ENCODE measurements at regions not wholly inside any gene's neighbourhood (a gene's known extent, or its start where the extent isn't known, plus 50 kb on each side); places are given as distances from the start of the nearest gene placed in this dataset.

DNA sequence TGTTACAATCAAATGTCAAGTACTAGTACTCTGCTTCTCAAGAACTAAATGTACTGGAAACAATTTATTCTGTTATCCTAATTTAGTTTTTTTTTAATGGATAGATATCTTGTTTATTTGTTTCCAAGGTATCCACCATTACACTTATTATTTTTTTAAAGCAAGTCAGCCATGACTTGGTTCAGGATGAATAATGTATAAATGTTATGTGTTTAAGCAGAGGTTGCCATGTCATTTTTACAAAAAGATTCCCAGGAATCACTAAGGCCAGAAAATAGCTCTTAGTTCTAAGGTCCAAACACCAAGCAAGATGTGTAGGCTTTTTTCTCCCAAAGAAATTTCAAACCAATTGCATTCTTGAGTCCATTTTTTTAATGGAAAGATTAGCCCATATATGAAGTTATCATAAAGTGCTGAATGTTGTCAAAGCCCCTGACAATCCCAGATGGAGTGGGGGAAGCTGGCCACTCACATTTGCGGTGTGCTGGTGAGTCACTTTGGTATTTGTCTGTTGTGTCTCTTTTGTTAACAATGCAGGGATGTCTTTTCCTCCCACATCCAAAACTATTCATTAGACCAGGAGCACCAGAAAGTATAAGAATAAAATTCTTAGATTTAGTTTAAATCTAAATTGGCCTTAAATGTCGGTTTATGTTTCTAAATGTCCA is 158.9 kb downstream of the COL6A3 start:
- no peak overlapping the region for H2BK5ac ChIP-seq (ENCODE audit: low read depth, low read length, poor library complexity)
- H3K4me3 ChIP-seq (ENCODE audit: low read depth, low read length): no peak overlapping the region
- H2AK5ac ChIP-seq (ENCODE audit: low read length): no peak overlapping the region
- H3K4ac ChIP-seq (ENCODE audit: low read depth, low read length): no peak overlapping the region
- no peak overlapping the region for H2BK12ac ChIP-seq (ENCODE audit: low read length)
- H4K91ac ChIP-seq (ENCODE audit: low read depth, low read length): no peak overlapping the region
- H3K23ac ChIP-seq (ENCODE audit: low read length): no peak overlapping the region
- peaks cover 2% of the 10 kb centered on the region for H3K79me2 ChIP-seq (ENCODE audit: control insufficient read depth, insufficient read depth, low read length, poor library complexity)
- WGBS (ENCODE audit: extremely low coverage, insufficient coverage, insufficient read length): no CpG with 5 or more reads among the region's 2 CpGs
- H3K9me3 ChIP-seq (ENCODE audit: insufficient read depth, low read depth, low read length): no peaks in the 10 kb centered on the region
- no peak overlapping the region for H3K14ac ChIP-seq (ENCODE audit: low read length)
- peaks cover 40% of the 10 kb centered on the region for H3K79me1 ChIP-seq (ENCODE audit: low read length)
- H3K4me1 ChIP-seq (ENCODE audit: control insufficient read depth in 1 of 2, insufficient read depth in 2 of 2, low read length in 2 of 2): peaks cover 6 to 15% of the 10 kb centered on the region in 2 experiments
- no peak overlapping the region for H3K18ac ChIP-seq (ENCODE audit: low read length)
- no peak overlapping the region for H2BK120ac ChIP-seq (ENCODE audit: insufficient read depth, low read length, poor library complexity)
- H3K9ac ChIP-seq (ENCODE audit: low read length): no peak overlapping the region
- H4K12ac ChIP-seq (ENCODE audit: low read depth, low read length): no peak overlapping the region
- H4K8ac ChIP-seq (ENCODE audit: low read depth, low read length): no peak overlapping the region
- H3K36me3 ChIP-seq (ENCODE audit: control insufficient read depth in 1 of 2, insufficient read depth in 2 of 2, low read length in 2 of 2): no peaks in the 10 kb centered on the region
- no peak overlapping the region for H2AFZ ChIP-seq (ENCODE audit: insufficient read depth, low read length, poor library complexity)
- H3K4me2 ChIP-seq (ENCODE audit: low read length): no peak overlapping the region
- H3K27ac ChIP-seq (ENCODE audit: low read depth, low read length): no peak overlapping the region
- H3K27me3 ChIP-seq (ENCODE audit: insufficient read depth, low read length): no peaks in the 10 kb centered on the region
- DNase-seq: no peak

DNA sequence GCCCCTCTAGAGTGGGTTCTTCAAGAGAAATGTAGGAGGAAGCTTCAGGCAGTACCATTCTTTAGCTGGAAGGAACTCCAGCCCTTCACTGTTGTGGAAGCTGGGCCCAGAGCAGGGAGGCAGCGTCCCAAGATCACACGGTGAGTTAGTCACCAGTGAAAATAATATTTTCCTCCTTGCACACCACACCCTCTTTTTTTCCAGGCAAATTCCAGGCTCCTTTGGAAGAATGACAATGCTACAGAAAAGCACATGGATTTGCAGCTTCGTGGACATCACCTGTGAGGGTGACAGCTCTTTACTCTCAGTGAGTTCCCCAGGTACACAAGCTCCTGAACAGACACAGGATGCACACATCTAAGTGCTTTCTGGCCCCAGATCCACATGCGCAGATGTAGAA is 157.1 kb downstream of the COL6A3 start:
- H3K4ac ChIP-seq (ENCODE audit: low read depth, low read length): no peak overlapping the region
- peak overlapping the region; percentile 14 for H3K27ac ChIP-seq (ENCODE audit: low read depth, low read length)
- peaks cover 47% of the 10 kb centered on the region for H3K79me1 ChIP-seq (ENCODE audit: low read length)
- peak overlapping the region; percentile 95 for H2BK12ac ChIP-seq (ENCODE audit: low read length)
- DNase-seq: no peak
- H2AFZ ChIP-seq (ENCODE audit: insufficient read depth, low read length, poor library complexity): no peak overlapping the region
- H2BK120ac ChIP-seq (ENCODE audit: insufficient read depth, low read length, poor library complexity): peak overlapping the region; percentile 93
- H3K23ac ChIP-seq (ENCODE audit: low read length): no peak overlapping the region
- no peak overlapping the region for H3K18ac ChIP-seq (ENCODE audit: low read length)
- H3K4me2 ChIP-seq (ENCODE audit: low read length): no peak overlapping the region
- H4K8ac ChIP-seq (ENCODE audit: low read depth, low read length): peak overlapping the region; percentile 81
- H3K4me1 ChIP-seq (ENCODE audit: control insufficient read depth in 1 of 2, insufficient read depth in 2 of 2, low read length in 2 of 2): peaks cover 6 to 15% of the 10 kb centered on the region in 2 experiments
- H4K91ac ChIP-seq (ENCODE audit: low read depth, low read length): peak overlapping the region; percentile 98
- no peak overlapping the region for H3K4me3 ChIP-seq (ENCODE audit: low read depth, low read length)
- H3K9ac ChIP-seq (ENCODE audit: low read length): no peak overlapping the region
- peaks cover 2% of the 10 kb centered on the region for H3K79me2 ChIP-seq (ENCODE audit: control insufficient read depth, insufficient read depth, low read length, poor library complexity)
- peak overlapping the region; percentile 95 for H2AK5ac ChIP-seq (ENCODE audit: low read length)
- peak overlapping the region; percentile 58 for H2BK5ac ChIP-seq (ENCODE audit: low read depth, low read length, poor library complexity)
- H3K27me3 ChIP-seq (ENCODE audit: insufficient read depth, low read length): no peaks in the 10 kb centered on the region
- no peaks in the 10 kb centered on the region for H3K36me3 ChIP-seq (ENCODE audit: control insufficient read depth in 1 of 2, insufficient read depth in 2 of 2, low read length in 2 of 2)
- H4K12ac ChIP-seq (ENCODE audit: low read depth, low read length): no peak overlapping the region
- no CpG with 5 or more reads among the region's 4 CpGs for WGBS (ENCODE audit: extremely low coverage, insufficient coverage, insufficient read length)
- no peaks in the 10 kb centered on the region for H3K9me3 ChIP-seq (ENCODE audit: insufficient read depth, low read depth, low read length)
- H3K14ac ChIP-seq (ENCODE audit: low read length): peak overlapping the region; percentile 88

DNA sequence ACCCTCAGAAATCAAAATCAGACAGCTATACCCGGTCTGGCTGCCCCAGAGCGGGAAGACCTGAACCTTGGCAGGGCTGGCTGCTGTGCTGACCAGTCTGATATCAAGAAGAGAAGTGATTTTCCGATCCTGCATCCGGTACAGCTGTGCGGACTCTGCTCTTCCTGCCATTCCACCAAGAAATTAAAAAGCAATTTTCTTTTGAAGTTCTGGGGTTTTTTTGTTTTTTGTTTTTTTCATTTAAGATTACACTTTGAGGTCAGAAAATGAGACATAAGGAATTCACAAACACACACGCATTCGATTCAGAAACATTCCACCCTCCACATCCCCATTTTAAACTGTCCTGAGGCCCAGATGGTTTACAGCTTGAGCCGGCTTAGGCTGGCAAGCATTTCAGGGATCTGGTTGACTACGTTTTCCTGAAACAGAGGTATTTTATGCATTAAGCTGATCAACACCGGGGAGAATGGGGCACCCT is 156.5 kb downstream of the COL6A3 start:
- Histone ChIP-seq H4K12ac (ENCODE audit: low read depth, low read length) (no peak overlapping the region), H3K79me1 (ENCODE audit: low read length) (peaks cover 47% of the 10 kb centered on the region), H3K23ac (ENCODE audit: low read length) (no peak overlapping the region), H3K79me2 (ENCODE audit: control insufficient read depth, insufficient read depth, low read length, poor library complexity) (peaks cover 2% of the 10 kb centered on the region), H4K91ac (ENCODE audit: low read depth, low read length) (peak overlapping the region; percentile 91), H2BK12ac (ENCODE audit: low read length) (peak overlapping the region; percentile 90), H3K36me3 (ENCODE audit: control insufficient read depth in 1 of 2, insufficient read depth in 2 of 2, low read length in 2 of 2) (no peaks in the 10 kb centered on the region), H3K4me2 (ENCODE audit: low read length) (no peak overlapping the region), H2BK5ac (ENCODE audit: low read depth, low read length, poor library complexity) (peak overlapping the region; percentile 86), H3K27ac (ENCODE audit: low read depth, low read length) (peak overlapping the region; percentile 42), H3K9ac (ENCODE audit: low read length) (no peak overlapping the region), H3K4me1 (ENCODE audit: control insufficient read depth in 1 of 2, insufficient read depth in 2 of 2, low read length in 2 of 2) (peaks cover 6 to 15% of the 10 kb centered on the region in 2 experiments), H3K4me3 (ENCODE audit: low read depth, low read length) (no peak overlapping the region), H3K4ac (ENCODE audit: low read depth, low read length) (no peak overlapping the region), H2AFZ (ENCODE audit: insufficient read depth, low read length, poor library complexity) (peak overlapping the region; percentile 40), H3K18ac (ENCODE audit: low read length) (no peak overlapping the region), H4K8ac (ENCODE audit: low read depth, low read length) (peak overlapping the region; percentile 60), H3K14ac (ENCODE audit: low read length) (peak overlapping the region; percentile 83), H3K27me3 (ENCODE audit: insufficient read depth, low read length) (no peaks in the 10 kb centered on the region), H2AK5ac (ENCODE audit: low read length) (peak overlapping the region; percentile 89), H2BK120ac (ENCODE audit: insufficient read depth, low read length, poor library complexity) (peak overlapping the region; percentile 93), H3K9me3 (ENCODE audit: insufficient read depth, low read depth, low read length) (no peaks in the 10 kb centered on the region)
- no peak for DNase-seq
- no CpG with 5 or more reads among the region's 10 CpGs for WGBS (ENCODE audit: extremely low coverage, insufficient coverage, insufficient read length)

DNA sequence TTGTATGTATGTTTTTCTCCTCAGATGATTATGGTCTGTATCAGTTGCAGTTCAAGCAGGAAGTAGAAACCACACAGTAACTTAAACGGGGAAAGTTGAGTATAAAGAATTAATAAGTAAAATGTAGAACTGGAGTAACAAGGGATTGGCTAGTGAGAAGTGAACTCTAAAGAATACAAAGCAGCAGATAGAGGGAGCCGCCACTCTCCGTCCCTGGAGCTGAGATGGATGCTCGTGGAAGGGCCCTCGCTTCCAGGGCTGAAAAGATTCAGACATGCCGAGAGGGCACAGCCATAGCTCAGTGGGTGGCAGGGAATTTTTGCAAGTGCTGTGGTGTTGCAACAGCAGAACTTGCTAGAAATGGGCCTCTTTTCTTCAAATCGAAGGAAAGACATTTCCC is 155.8 kb downstream of the COL6A3 start:
- H2BK5ac ChIP-seq (ENCODE audit: low read depth, low read length, poor library complexity): peak overlapping the region; percentile 85
- H2BK120ac ChIP-seq (ENCODE audit: insufficient read depth, low read length, poor library complexity): peak overlapping the region; percentile 92
- DNase-seq: no peak
- H4K91ac ChIP-seq (ENCODE audit: low read depth, low read length): peak overlapping the region; percentile 97
- H2AFZ ChIP-seq (ENCODE audit: insufficient read depth, low read length, poor library complexity): peak overlapping the region; percentile 52
- peaks cover 2% of the 10 kb centered on the region for H3K79me2 ChIP-seq (ENCODE audit: control insufficient read depth, insufficient read depth, low read length, poor library complexity)
- H3K27me3 ChIP-seq (ENCODE audit: insufficient read depth, low read length): no peaks in the 10 kb centered on the region
- H3K27ac ChIP-seq (ENCODE audit: low read depth, low read length): no peak overlapping the region
- no peak overlapping the region for H3K4me3 ChIP-seq (ENCODE audit: low read depth, low read length)
- H3K14ac ChIP-seq (ENCODE audit: low read length): peak overlapping the region; percentile 53
- peak overlapping the region; percentile 77 for H4K12ac ChIP-seq (ENCODE audit: low read depth, low read length)
- no peak overlapping the region for H3K18ac ChIP-seq (ENCODE audit: low read length)
- H3K4ac ChIP-seq (ENCODE audit: low read depth, low read length): no peak overlapping the region
- H3K9me3 ChIP-seq (ENCODE audit: insufficient read depth, low read depth, low read length): no peaks in the 10 kb centered on the region
- no peak overlapping the region for H3K9ac ChIP-seq (ENCODE audit: low read length)
- H3K23ac ChIP-seq (ENCODE audit: low read length): no peak overlapping the region
- no peak overlapping the region for H3K4me2 ChIP-seq (ENCODE audit: low read length)
- H4K8ac ChIP-seq (ENCODE audit: low read depth, low read length): peak overlapping the region; percentile 77
- no CpG with 5 or more reads among the region's 7 CpGs for WGBS (ENCODE audit: extremely low coverage, insufficient coverage, insufficient read length)
- peak overlapping the region; percentile 96 for H2BK12ac ChIP-seq (ENCODE audit: low read length)
- H2AK5ac ChIP-seq (ENCODE audit: low read length): peak overlapping the region; percentile 90
- H3K79me1 ChIP-seq (ENCODE audit: low read length): peaks cover 47% of the 10 kb centered on the region
- H3K36me3 ChIP-seq (ENCODE audit: control insufficient read depth in 1 of 2, insufficient read depth in 2 of 2, low read length in 2 of 2): no peaks in the 10 kb centered on the region
- H3K4me1 ChIP-seq (ENCODE audit: control insufficient read depth in 1 of 2, insufficient read depth in 2 of 2, low read length in 2 of 2): peaks cover 6 to 15% of the 10 kb centered on the region in 2 experiments
